Retinal pigment epithelial cell (primary cell): ENCODE measurements at regions not wholly inside any gene's neighbourhood (a gene's known extent, or its start where the extent isn't known, plus 50 kb on each side); places are given as distances from the start of the nearest gene placed in this dataset.

Experiments
- DNase-seq: peaks from one replicate; pipeline ENCODE4 v3.0.0-alpha.2; 2010; ENCODE audit warnings: low read depth
- H3K4me3 ChIP-seq: 2 replicates; pipeline ENCODE4 v1.5.1; 2011; ENCODE audit warnings: mild to moderate bottlenecking, low read length, control low read depth, moderate library complexity
- CTCF ChIP-seq: conservative IDR thresholded peaks from 2 replicates; pipeline ENCODE4 v1.5.1; 2011; ENCODE audit warnings: low read depth, low read length, control low read depth, inconsistent platforms

GRCh38 chr2:35081001-35081621 is 1274.5 kb upstream of the CRIM1 start:
- no peak for DNase-seq
- H3K4me3 ChIP-seq = no peak overlapping the region
- no peak for TF ChIP-seq CTCF

- DNase-seq = no peak
- H3K4me3 ChIP-seq = no peak overlapping the region
- TF ChIP-seq CTCF = no peak
Observed at GRCh38 chr2:35080231-35080910, 1275.2 kb upstream of the CRIM1 start.

GRCh38 chr2:35067420-35067819 is 1288.2 kb upstream of the CRIM1 start:
- no peak for TF ChIP-seq CTCF
- DNase-seq = no peak
- no peak overlapping the region for H3K4me3 ChIP-seq

GRCh38 chr2:35063836-35064235 is 1291.7 kb upstream of the CRIM1 start:
- no peak for DNase-seq
- no peak overlapping the region for H3K4me3 ChIP-seq
- TF ChIP-seq CTCF = no peak

GRCh38 chr2:35035883-35036282 is 1319.7 kb upstream of the CRIM1 start:
- peak; percentile 0 for DNase-seq
- H3K4me3 ChIP-seq = no peak overlapping the region
- peak; percentile 26 for TF ChIP-seq CTCF

- H3K4me3 ChIP-seq = no peak overlapping the region
- no peak for TF ChIP-seq CTCF
Observed at GRCh38 chr2:35033748-35034147, 1321.8 kb upstream of the CRIM1 start.

GRCh38 chr2:35023545-35023944 is 1332.0 kb upstream of the CRIM1 start:
- H3K4me3 ChIP-seq = no peak overlapping the region
- no peak for DNase-seq
- TF ChIP-seq CTCF = no peak

More at GRCh38 chr2:35033748-35034147, 1321.8 kb upstream of the CRIM1 start:
- DNase-seq = no peak
